RWPE2 (cell line): ENCODE measurements at regions not wholly inside any gene's neighbourhood (a gene's known extent, or its start where the extent isn't known, plus 50 kb on each side); places are given as distances from the start of the nearest gene placed in this dataset.

ENCODE experiments used
- ATAC-seq: fragments of 200-7000 bp; cut with Tn5 transposase; 3 replicates; pipeline ENCODE4 v1.9.1; 2021; ENCODE audit warnings: low read depth
- DNase-seq: peaks from one replicate; pipeline ENCODE4 v3.0.0-alpha.2; 2020; ENCODE audit warnings: low spot score
- H3K27ac ChIP-seq: fragments of 450-650 bp; 2 replicates; pipeline ENCODE4 v1.5.1; 2017; ENCODE audit warnings: mild to moderate bottlenecking; ENCODE audit not compliant: poor library complexity, severe bottlenecking
- H3K27me3 ChIP-seq: fragments of 250-450 bp; sonication (Bioruptor Pico); 2 replicates; pipeline ENCODE4 v1.5.1; 2021; ENCODE audit warnings: mild to moderate bottlenecking, moderate library complexity; ENCODE audit not compliant: insufficient read depth, poor library complexity, severe bottlenecking
- H3K36me3 ChIP-seq: fragments of 250-450 bp; sonication (Bioruptor Pico); 2 replicates; pipeline ENCODE4 v1.5.1; 2020; ENCODE audit warnings: low read depth, mild to moderate bottlenecking, moderate library complexity
- H3K4me1 ChIP-seq: fragments of 250-450 bp; sonication (Bioruptor Pico); 2 replicates; pipeline ENCODE4 v1.5.1; 2021; ENCODE audit warnings: mild to moderate bottlenecking, moderate library complexity; ENCODE audit not compliant: insufficient read depth, poor library complexity, severe bottlenecking
- H3K4me3 ChIP-seq: fragments of 250-450 bp; sonication (Bioruptor Pico); 2 replicates; pipeline ENCODE4 v1.5.1; 2021; ENCODE audit warnings: mild to moderate bottlenecking, moderate library complexity; ENCODE audit not compliant: severe bottlenecking
- H3K9me3 ChIP-seq: fragments of 250-450 bp; sonication (Bioruptor Pico); 2 replicates; pipeline ENCODE4 v1.5.1; 2021; ENCODE audit warnings: mild to moderate bottlenecking, moderate library complexity; ENCODE audit not compliant: severe bottlenecking
- TF ChIP-seq, protein P1 (sequence below): fragments of 450-650 bp; IDR thresholded peaks from one replicate; pipeline ENCODE4 v1.5.1; 2017; ENCODE audit warnings: mild to moderate bottlenecking, moderate library complexity; ENCODE audit not compliant: poor library complexity, severe bottlenecking

DNA sequence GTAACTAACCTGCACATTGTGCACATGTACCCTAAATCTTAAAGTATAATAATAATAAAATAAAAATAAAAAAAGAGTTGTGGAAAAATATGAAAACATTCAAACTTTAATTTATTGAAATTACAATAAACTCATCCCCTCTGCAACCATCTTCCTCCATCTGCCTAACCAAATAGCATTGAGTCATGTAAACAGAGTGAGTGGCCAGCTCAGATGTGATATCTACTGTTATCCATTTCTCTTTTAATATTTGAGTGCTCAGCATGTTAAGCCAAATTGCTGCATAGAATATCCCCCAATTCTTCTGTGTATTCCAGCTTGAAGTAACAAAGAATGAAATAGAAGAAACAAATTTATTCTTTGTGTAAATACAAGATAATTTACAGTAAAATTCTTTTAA is 124.4 kb upstream of the HMHB1 start:
- H3K36me3 ChIP-seq = no peaks in the 10 kb centered on the region
- H3K9me3 ChIP-seq = peaks cover 2% of the 10 kb centered on the region
- TF ChIP-seq, protein P1, sequence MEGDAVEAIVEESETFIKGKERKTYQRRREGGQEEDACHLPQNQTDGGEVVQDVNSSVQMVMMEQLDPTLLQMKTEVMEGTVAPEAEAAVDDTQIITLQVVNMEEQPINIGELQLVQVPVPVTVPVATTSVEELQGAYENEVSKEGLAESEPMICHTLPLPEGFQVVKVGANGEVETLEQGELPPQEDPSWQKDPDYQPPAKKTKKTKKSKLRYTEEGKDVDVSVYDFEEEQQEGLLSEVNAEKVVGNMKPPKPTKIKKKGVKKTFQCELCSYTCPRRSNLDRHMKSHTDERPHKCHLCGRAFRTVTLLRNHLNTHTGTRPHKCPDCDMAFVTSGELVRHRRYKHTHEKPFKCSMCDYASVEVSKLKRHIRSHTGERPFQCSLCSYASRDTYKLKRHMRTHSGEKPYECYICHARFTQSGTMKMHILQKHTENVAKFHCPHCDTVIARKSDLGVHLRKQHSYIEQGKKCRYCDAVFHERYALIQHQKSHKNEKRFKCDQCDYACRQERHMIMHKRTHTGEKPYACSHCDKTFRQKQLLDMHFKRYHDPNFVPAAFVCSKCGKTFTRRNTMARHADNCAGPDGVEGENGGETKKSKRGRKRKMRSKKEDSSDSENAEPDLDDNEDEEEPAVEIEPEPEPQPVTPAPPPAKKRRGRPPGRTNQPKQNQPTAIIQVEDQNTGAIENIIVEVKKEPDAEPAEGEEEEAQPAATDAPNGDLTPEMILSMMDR = no peak
- no peak overlapping the region for H3K4me3 ChIP-seq
- no peak for ATAC-seq
- no peaks in the 10 kb centered on the region for H3K27me3 ChIP-seq
- no peak overlapping the region for H3K27ac ChIP-seq
- H3K4me1 ChIP-seq = no peaks in the 10 kb centered on the region
- no peak for DNase-seq

DNA sequence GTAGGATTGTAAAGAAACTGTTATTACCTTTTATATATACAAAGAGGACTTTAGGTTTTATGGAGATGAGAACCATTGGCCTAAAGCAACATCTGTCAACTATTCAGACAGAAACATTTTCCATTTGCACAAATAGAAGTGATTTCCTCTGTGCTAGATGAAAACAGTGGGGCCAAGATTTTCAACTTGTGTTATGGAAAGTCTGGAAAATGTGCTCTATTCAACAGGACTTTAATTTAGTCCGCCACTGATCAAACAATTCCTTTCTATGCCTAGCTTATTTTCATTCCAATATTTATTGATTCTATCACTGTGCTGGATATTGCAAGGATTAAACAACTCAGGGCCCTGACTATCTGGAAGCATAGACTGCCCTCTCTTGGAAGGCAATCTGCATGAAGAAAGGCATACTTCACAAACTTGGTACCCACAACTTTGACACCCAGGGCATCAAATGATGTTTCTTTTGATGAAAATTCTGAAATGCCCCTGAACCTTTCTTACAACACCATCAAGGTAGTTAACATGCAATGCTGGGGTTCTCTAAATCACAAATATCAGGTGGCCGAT is 126.6 kb upstream of the HMHB1 start:
- Histone ChIP-seq H3K27me3 (no peaks in the 10 kb centered on the region), H3K36me3 (no peaks in the 10 kb centered on the region), H3K4me3 (no peak overlapping the region), H3K27ac (no peak overlapping the region), H3K9me3 (no peaks in the 10 kb centered on the region), H3K4me1 (no peaks in the 10 kb centered on the region)
- ATAC-seq (no peak), DNase-seq (no peak)
- TF ChIP-seq, protein P1 = peak; percentile 35

DNA sequence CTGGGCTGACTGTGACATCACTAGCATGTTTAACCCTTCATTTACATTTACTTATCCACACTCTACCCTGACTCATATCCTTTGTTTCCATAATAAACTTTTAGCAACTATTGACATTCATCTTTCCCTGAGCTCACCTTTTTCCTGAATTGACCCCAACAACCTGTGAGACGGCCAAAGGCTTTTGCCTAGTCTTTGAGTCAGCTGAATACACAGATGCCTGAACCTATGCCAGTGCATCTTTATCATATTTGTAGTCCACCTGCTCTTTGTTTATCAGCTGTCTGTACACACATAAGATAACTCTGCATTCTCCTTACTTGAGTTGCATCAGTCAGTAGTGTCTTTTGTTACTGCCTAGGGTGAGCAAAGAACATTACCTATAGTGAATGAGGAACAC is 128.5 kb upstream of the HMHB1 start:
- Histone ChIP-seq H3K4me3 (no peak overlapping the region), H3K27ac (no peak overlapping the region), H3K9me3 (no peaks in the 10 kb centered on the region), H3K27me3 (no peaks in the 10 kb centered on the region), H3K36me3 (no peaks in the 10 kb centered on the region), H3K4me1 (no peaks in the 10 kb centered on the region)
- TF ChIP-seq, protein P1 = no peak
- ATAC-seq = peak; percentile 81
- no peak for DNase-seq

DNA sequence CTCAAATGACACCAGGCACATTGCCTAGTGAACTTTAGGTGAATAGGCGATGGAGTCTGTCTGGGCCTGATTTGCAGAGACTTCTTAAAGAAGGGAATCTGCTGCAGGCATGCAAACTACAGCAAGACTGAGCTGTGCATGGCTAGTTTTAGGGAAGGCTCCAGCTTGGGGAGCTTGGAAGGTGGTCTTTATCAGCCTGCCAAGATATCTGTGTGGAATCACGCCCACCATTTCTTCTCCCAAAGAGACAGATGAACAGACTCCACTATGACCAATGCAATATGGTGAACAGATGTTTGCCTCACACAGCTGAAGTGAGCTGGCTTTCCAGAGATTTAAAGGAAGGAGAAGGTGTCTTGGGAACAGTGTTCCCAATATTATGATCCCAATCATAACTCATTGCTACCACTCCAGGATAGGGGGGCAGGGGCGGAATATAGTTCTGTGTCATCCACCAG is 129.0 kb upstream of the HMHB1 start:
- ATAC-seq = no peak
- Histone ChIP-seq H3K36me3 (no peaks in the 10 kb centered on the region), H3K4me1 (no peaks in the 10 kb centered on the region), H3K27ac (no peak overlapping the region), H3K4me3 (no peak overlapping the region), H3K27me3 (no peaks in the 10 kb centered on the region), H3K9me3 (no peaks in the 10 kb centered on the region)
- TF ChIP-seq, protein P1 = no peak
- no peak for DNase-seq

DNA sequence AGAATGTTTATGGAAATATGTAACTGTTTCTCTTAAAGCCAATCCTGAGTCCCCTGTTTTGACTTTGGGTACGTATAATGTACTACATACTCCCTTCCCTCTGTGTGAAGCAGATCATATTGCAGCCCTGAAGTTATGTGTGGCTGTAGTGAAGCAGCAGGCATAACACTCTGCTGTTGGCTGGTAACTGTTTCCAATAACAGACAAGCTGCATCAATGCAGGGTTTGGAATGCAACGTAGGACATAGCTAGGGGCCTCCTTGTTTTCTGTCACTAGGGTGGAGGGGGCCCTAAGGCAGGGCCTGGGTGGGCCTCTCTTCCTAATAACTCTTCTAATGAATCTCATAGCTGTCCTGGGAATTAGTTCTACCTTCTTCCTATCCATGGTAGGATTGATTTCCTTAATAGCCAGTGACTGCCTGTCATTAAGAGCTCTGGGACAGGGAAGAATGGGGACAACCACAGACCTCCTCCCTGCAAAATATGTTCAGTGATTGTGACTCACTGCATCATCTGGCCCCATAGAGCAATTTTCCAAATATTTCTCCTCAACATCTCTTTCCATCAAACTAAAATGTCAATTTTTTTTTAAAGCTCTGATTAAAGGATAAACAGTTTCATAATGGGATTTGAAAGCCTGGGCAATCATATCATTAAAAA is 129.6 kb upstream of the HMHB1 start:
- Histone ChIP-seq H3K9me3 (no peaks in the 10 kb centered on the region), H3K4me3 (no peak overlapping the region), H3K36me3 (no peaks in the 10 kb centered on the region), H3K27ac (no peak overlapping the region), H3K4me1 (no peaks in the 10 kb centered on the region), H3K27me3 (no peaks in the 10 kb centered on the region)
- TF ChIP-seq, protein P1 = no peak
- DNase-seq (no peak), ATAC-seq (no peak)
